VCaP (cell line): ENCODE measurements at regions not wholly inside any gene's neighbourhood (a gene's known extent, or its start where the extent isn't known, plus 50 kb on each side); places are given as distances from the start of the nearest gene placed in this dataset.
A peak's percentile ranks its signal among the peaks of the same experiment; 100 is the strongest.
"Not testable (repeated sequence)": the region's sequence is repeated elsewhere in the genome, so short reads cannot be mapped to it uniquely, and the experiment has no call there.

Experiments used
- H3K27ac ChIP-seq: fragments of 450-650 bp; 2 replicates; pipeline ENCODE4 v1.5.1; 2017
- TF ChIP-seq, protein P1 (sequence below): fragments of 450-650 bp; conservative IDR thresholded peaks from 2 replicates; pipeline ENCODE4 v1.5.1; 2017; ENCODE audit warnings: mild to moderate bottlenecking, moderate library complexity

DNA sequence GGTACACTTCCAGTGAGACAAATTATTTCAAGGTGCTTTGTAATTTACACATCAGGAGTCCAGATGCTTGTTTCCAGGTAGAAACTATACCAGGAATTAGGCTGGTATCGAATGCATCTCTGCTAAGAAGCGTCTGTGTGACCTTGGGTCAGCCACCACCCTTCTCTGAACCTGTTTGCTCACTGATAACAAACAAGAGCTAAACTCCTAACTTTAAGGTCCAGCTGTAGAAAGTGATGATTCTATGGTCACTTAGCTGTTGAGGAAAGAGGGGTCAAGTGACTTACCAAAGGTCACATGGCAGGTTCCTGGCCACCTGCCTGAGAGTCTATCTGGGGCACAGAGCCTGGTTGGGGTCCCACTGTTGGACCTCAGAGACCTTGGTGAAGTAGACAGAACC is 95.4 kb downstream of the HIF1AN start:
- TF ChIP-seq, protein P1, sequence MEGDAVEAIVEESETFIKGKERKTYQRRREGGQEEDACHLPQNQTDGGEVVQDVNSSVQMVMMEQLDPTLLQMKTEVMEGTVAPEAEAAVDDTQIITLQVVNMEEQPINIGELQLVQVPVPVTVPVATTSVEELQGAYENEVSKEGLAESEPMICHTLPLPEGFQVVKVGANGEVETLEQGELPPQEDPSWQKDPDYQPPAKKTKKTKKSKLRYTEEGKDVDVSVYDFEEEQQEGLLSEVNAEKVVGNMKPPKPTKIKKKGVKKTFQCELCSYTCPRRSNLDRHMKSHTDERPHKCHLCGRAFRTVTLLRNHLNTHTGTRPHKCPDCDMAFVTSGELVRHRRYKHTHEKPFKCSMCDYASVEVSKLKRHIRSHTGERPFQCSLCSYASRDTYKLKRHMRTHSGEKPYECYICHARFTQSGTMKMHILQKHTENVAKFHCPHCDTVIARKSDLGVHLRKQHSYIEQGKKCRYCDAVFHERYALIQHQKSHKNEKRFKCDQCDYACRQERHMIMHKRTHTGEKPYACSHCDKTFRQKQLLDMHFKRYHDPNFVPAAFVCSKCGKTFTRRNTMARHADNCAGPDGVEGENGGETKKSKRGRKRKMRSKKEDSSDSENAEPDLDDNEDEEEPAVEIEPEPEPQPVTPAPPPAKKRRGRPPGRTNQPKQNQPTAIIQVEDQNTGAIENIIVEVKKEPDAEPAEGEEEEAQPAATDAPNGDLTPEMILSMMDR, result no peak
- H3K27ac ChIP-seq, result no peak overlapping the region

DNA sequence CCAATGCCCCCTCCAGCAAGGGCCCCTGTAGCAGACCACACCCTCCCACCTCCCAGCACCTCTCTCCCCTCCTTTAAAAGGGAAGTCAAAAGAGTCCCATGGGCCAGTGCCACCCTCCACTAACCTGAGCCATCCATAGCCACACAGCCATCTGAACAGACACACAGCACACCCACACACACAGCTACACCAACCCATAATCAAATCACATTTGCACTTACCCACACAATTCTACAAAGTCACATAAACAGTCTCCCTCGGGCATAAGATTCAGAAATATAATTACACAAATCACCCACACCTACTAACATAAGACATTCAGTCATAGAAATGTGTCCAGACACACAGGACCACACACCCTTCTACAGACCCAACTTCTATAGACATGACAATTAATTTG is 96.3 kb downstream of the HIF1AN start:
- no peak overlapping the region for H3K27ac ChIP-seq
- TF ChIP-seq, protein P1, result no peak

- TF ChIP-seq, protein P1, result 0 out of 2 replicates have a peak, but pooled peaks have one; percentile 8
- H3K27ac ChIP-seq, result no peak overlapping the region
Measured at GRCh38 chr10:100634034-100634433, 98.3 kb downstream of the HIF1AN start.

DNA sequence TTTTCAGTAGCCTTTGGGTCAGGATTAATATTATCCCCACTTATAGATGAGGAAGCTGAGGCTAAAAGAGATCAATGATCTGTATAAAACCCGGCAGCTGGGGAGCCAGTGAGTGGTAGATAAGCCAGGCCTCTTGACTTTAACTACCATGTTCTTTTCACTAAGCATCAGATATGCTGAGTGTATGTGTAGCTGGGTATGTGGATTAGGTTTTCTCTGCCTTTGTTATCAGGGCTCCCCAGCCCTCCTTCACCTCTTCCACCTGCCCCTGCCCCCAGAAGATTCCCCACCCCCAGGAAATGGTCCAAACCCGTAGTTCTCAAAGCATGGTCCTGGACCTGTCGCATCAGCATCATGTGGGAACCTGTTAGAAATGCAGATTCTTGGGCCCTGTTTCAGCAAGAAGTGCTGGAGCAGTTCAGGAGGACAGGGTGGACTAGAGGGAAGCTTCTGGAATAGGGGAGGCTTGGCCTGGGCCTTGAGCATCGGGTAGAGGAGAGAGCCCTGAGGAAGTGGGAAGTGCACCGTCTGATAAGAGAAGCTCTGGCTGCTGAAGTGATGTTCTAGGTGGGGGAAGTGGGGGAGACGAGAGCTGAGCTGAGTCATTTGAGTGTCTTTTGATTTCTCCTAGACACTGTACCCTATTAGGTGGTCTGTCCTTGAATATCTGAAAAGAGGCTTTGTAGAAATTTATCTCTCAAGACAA is 101.3 kb downstream of the HIF1AN start:
- no peak overlapping the region for H3K27ac ChIP-seq
- TF ChIP-seq, protein P1, result no peak

GRCh38 chr10:100637785-100638184 is 102.0 kb downstream of the HIF1AN start:
- TF ChIP-seq, protein P1, result peak; percentile 37
- H3K27ac ChIP-seq, result no peak overlapping the region

DNA sequence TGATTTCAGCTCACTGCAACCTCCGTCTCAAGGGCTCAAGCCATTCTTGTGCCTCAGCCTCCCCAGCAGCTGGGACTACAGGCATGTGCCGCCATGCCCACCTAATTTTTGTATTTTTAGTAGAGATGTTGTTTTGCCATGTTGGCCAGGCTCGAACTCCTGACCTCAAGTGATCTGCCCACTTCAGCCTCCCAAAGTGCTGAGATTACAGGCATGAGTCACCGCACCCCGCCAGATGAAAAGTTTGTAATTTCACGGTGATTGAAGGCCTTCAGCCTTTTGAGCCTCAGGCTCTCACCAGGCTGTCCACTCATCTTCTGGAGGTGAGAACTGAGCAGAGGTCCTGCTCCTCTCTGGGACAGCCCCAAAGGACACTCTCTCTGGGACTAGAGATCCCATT is 103.2 kb downstream of the HIF1AN start:
- not testable (repeated sequence) for H3K27ac ChIP-seq

GRCh38 chr10:100642295-100642994 is 102.9 kb upstream of the PAX2 start:
- TF ChIP-seq, protein P1, result no peak
- no peak overlapping the region for H3K27ac ChIP-seq

DNA sequence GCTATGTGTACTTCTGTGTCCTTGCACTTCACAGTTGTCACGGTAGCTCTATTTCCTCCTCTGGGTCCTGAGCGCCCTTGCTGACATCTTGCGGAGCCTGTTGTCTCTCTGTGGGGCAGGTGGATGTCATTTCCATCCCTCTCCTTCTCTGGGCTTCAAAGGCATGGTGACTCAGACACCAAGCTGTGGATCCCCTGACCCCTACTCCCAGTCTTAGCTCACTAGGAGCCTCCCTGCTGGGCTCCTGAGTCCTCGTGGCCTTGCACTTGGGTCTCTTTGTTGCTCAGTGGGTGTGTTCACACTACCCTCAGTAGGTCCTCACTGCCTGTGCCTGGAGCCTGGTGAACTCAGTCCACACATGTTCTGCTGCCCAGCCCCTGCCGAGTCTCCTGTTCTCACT is 100.3 kb upstream of the PAX2 start:
- H3K27ac ChIP-seq, result no peak overlapping the region
- TF ChIP-seq, protein P1, result no peak
